K562 (cell line): ENCODE measurements at regions not wholly inside any gene's neighbourhood (a gene's known extent, or its start where the extent isn't known, plus 50 kb on each side); places are given as distances from the start of the nearest gene placed in this dataset.

Experiments used
- ATAC-seq: fragments of 200-7000 bp; cut with Tn5 transposase; 3 replicates; pipeline ENCODE4 v1.9.1; 2020; ENCODE audit warnings: moderate library complexity
- BruUV-seq: library from RNA; stranded (reverse); fragments of 400-500 nt; replicated peaks from 2 replicates; lab custom pipeline; 2021; lab: Mats Ljungman, UMichigan
- CTCF ChIA-PET: fragments of 300-600 bp; formaldehyde crosslinking; extraction: SDS; loops from one replicate; lab custom pipeline; 2021; ENCODE audit warnings: low intra/inter-chr PET ratio; lab: Yijun Ruan, JAX
- POLR2A ChIA-PET: fragments of 300-600, 350-650 bp; sonication (Branson Sonifier 250); formaldehyde crosslinking; extraction: SDS; loops from one replicate; lab custom pipeline; 2021; ENCODE audit warnings: antibody characterized with exemption, inconsistent platforms; lab: Yijun Ruan, JAX
- DNase-seq, 4 experiments: peaks; one replicate each; pipeline versions ENCODE4 v3.0.0 to v3.0.0-alpha.2; 2011 to 2018; ENCODE audit warnings: low spot score in 3 of 4, mixed read lengths in 3 of 4; ENCODE audit errors: extremely low read depth in 1 of 4
- FAIRE-seq: peaks from 2 replicates; lab custom pipeline; 2011; peaks lifted over from hg19 to GRCh38; lab: Jason Lieb, UNC
- H2AFZ ChIP-seq: 2 replicates; pipeline ENCODE4 v1.6.0; 2011; ENCODE audit warnings: low read depth, low read length, control low read depth, inconsistent platforms
- H3K27ac ChIP-seq: fragments of 200-600 bp; 3 replicates; pipeline ENCODE4 v1.8.0; 2011; ENCODE audit warnings: low read depth, mild to moderate bottlenecking, control low read depth, inconsistent platforms, low read length, moderate library complexity, mixed read lengths; ENCODE audit errors: extremely low read depth
- H3K27me3 ChIP-seq, 2 experiments: fragments of 300-600 bp in 1 of 2; 2 replicates in 1 of 2; 3 replicates in 1 of 2; pipeline versions ENCODE4 v1.6.0 to v1.8.0; 2011; ENCODE audit warnings: inconsistent platforms in 2 of 2, low read length in 2 of 2, mild to moderate bottlenecking in 1 of 2, mixed read lengths in 1 of 2, moderate library complexity in 1 of 2; ENCODE audit not compliant: control insufficient read depth in 2 of 2, insufficient read depth in 2 of 2
- H3K36me3 ChIP-seq: fragments of 300-600 bp; 3 replicates; pipeline ENCODE4 v1.8.0; 2011; ENCODE audit warnings: mild to moderate bottlenecking, low read length, inconsistent platforms; ENCODE audit not compliant: control insufficient read depth, insufficient read depth
- H3K4me1 ChIP-seq, 2 experiments: fragments of 200-600 bp in 1 of 2; replicated peaks in 1 of 2; 2 replicates in 1 of 2; 3 replicates in 1 of 2; pipeline versions ENCODE4 v1.5.1 to v1.8.0; 2011; ENCODE audit warnings: inconsistent platforms in 2 of 2, low read length in 2 of 2, mild to moderate bottlenecking in 1 of 2, mixed read lengths in 1 of 2, moderate library complexity in 1 of 2; ENCODE audit not compliant: control insufficient read depth in 2 of 2, insufficient read depth in 2 of 2
- H3K4me2 ChIP-seq: 2 replicates; pipeline ENCODE4 v1.6.1; 2011; ENCODE audit warnings: low read length, control low read depth, inconsistent platforms, mixed read lengths; ENCODE audit not compliant: insufficient read depth
- H3K4me3 ChIP-seq: fragments of 200-600 bp; sonication (generic), shearing (Covaris generic); 2 replicates; pipeline ENCODE4 v1.5.1; 2016; ENCODE audit warnings: control low read depth, inconsistent platforms
- H3K79me2 ChIP-seq: fragments of 200-600 bp; 3 replicates; pipeline ENCODE4 v1.8.0; 2011; ENCODE audit warnings: low read length, inconsistent platforms; ENCODE audit not compliant: control insufficient read depth, insufficient read depth
- H3K9ac ChIP-seq, 2 experiments: 2 replicates each; pipeline versions ENCODE4 v1.6.0 to v1.6.1; 2011; ENCODE audit warnings: low read depth in 2 of 2, low read length in 2 of 2, control low read depth in 1 of 2, inconsistent platforms in 1 of 2, mild to moderate bottlenecking in 1 of 2, mixed read lengths in 1 of 2; ENCODE audit not compliant: insufficient read depth in 1 of 2
- H3K9me1 ChIP-seq: one replicate; pipeline ENCODE4 v1.6.0; 2011; ENCODE audit warnings: inconsistent platforms, mild to moderate bottlenecking, low read length, moderate library complexity; ENCODE audit not compliant: control insufficient read depth, insufficient read depth
- H3K9me3 ChIP-seq: replicated peaks from 2 replicates; pipeline ENCODE4 v1.5.1; 2011; ENCODE audit warnings: low read depth, low read length, inconsistent platforms; ENCODE audit not compliant: control insufficient read depth, insufficient read depth
- H4K20me1 ChIP-seq: replicated peaks from 2 replicates; pipeline ENCODE4 v1.6.1; 2011; ENCODE audit warnings: low read length, inconsistent platforms, mixed read lengths; ENCODE audit not compliant: control insufficient read depth, insufficient read depth
- ADNP ChIP-seq: fragments of 200-800 bp; sonication (Bioruptor generic); IDR thresholded peaks from 2 replicates; pipeline ENCODE4 v1.6.1; 2016; ENCODE audit warnings: missing genetic modification characterization, missing compliant biosample characterization
- CTBP1 ChIP-seq: fragments of 450-650 bp; IDR thresholded peaks from 2 replicates; pipeline ENCODE4 v1.6.1; 2016; ENCODE audit warnings: borderline replicate concordance
- E2F1 ChIP-seq: sonication (generic); formaldehyde crosslinking; IDR thresholded peaks from 2 replicates; pipeline ENCODE4 v1.8.1; 2023; ENCODE audit warnings: mild to moderate bottlenecking, missing genetic modification reagents, moderate library complexity
- EZH2 ChIP-seq: IDR thresholded peaks from 2 replicates; pipeline ENCODE4 v1.6.1; 2012; ENCODE audit warnings: low read depth, mild to moderate bottlenecking, inconsistent platforms, low read length, borderline replicate concordance
- HNRNPLL ChIP-seq: fragments of 200-400 bp; formaldehyde crosslinking; IDR thresholded peaks from 2 replicates; pipeline ENCODE4 v1.6.1; 2017; ENCODE audit warnings: low read length, low read depth, mild to moderate bottlenecking; ENCODE audit not compliant: poor library complexity, severe bottlenecking
- PCBP1 ChIP-seq: fragments of 200-400 bp; formaldehyde crosslinking; IDR thresholded peaks from 2 replicates; pipeline ENCODE4 v1.6.1; 2018; ENCODE audit warnings: mild to moderate bottlenecking, low read depth, low read length; ENCODE audit not compliant: poor library complexity, severe bottlenecking
- RBM17 ChIP-seq: fragments of 200-400 bp; formaldehyde crosslinking; IDR thresholded peaks from 2 replicates; pipeline ENCODE4 v1.6.1; 2017; ENCODE audit warnings: low read depth, mild to moderate bottlenecking, low read length, borderline replicate concordance
- SREBF1 ChIP-seq: fragments of 150-350 bp; IDR thresholded peaks from 2 replicates; pipeline ENCODE4 v1.6.1; 2014; ENCODE audit warnings: antibody characterized with exemption, low read depth, low read length, borderline replicate concordance
- SRSF9 ChIP-seq: fragments of 200-400 bp; formaldehyde crosslinking; IDR thresholded peaks from 2 replicates; pipeline ENCODE4 v1.6.1; 2017; ENCODE audit warnings: low read depth, low read length, borderline replicate concordance
- SUPT5H ChIP-seq: fragments of 450-650 bp; IDR thresholded peaks from 2 replicates; pipeline ENCODE4 v1.6.1; 2016
- ZFX ChIP-seq: sonication (generic); formaldehyde crosslinking; IDR thresholded peaks from 2 replicates; pipeline ENCODE4 v1.8.0; 2022; ENCODE audit warnings: mild to moderate bottlenecking, missing genetic modification reagents, moderate library complexity
- ZNF143 ChIP-seq: sonication (generic); formaldehyde crosslinking; IDR thresholded peaks from 2 replicates; pipeline ENCODE4 v1.9.0; 2022; ENCODE audit warnings: mild to moderate bottlenecking, missing genetic modification reagents
- ZNF347 ChIP-seq: fragments of 450-650 bp; formaldehyde crosslinking; IDR thresholded peaks from 2 replicates; pipeline ENCODE4 v1.4.0; 2020; ENCODE audit warnings: low read depth, mild to moderate bottlenecking, moderate library complexity
- ZNF584 ChIP-seq: fragments of 200-800 bp; sonication (Bioruptor generic); IDR thresholded peaks from 2 replicates; pipeline ENCODE4 v1.6.1; 2016; ENCODE audit warnings: low read depth, mild to moderate bottlenecking, missing genetic modification characterization, missing compliant biosample characterization
- WGBS: fragments of 100-300 bp; shearing (Covaris generic); methylation state at CpG from one replicate; pipeline ENCODE4 v1.1.6; 2016; ENCODE audit warnings: low coverage, mixed read lengths; ENCODE audit not compliant: insufficient coverage; ENCODE audit errors: missing lambda C conversion rate; 5-methylcytosine and 5-hydroxymethylcytosine counted together
- in situ Hi-C: fragments of 300-500 bp; cut with MboI; formaldehyde crosslinking; loops from 4 replicates; pipeline ENCODE4 v1.15.0; 2018; ENCODE audit warnings: inconsistent platforms, mixed read lengths
- intact Hi-C: fragments of 100-400 bp; cut with micrococcal nuclease; formaldehyde crosslinking; loops from 2 replicates; pipeline ENCODE4 v1.14.2; 2022
- TF ChIP-seq, protein P1 (sequence below): fragments of 450-650 bp; formaldehyde crosslinking; IDR thresholded peaks from 2 replicates; pipeline ENCODE4 v1.4.0; 2020; ENCODE audit warnings: mild to moderate bottlenecking, moderate library complexity

GRCh38 chr2:142803158-142803557 lies 74.3 kb upstream of the KYNU start:
- CTCF ChIA-PET: no interaction called here
- TF ChIP-seq ZFX (no peak), EZH2 (no peak)
- FAIRE-seq (no peak), ATAC-seq (no peak), DNase-seq (no peak)
- H3K27me3 ChIP-seq: no peaks in the 10 kb centered on the region
- no peak overlapping the region for H3K4me2 ChIP-seq
- H2AFZ ChIP-seq: no peak overlapping the region
- no peaks in the 10 kb centered on the region for H3K36me3 ChIP-seq
- H3K4me3 ChIP-seq: no peak overlapping the region
- in situ Hi-C loops (no loop called here), intact Hi-C loops (no loop called here)
- H3K9ac ChIP-seq: no peak overlapping the region
- no peaks in the 10 kb centered on the region for H3K9me3 ChIP-seq
- POLR2A ChIA-PET: no interaction called here
- no peaks in the 10 kb centered on the region for H4K20me1 ChIP-seq
- H3K79me2 ChIP-seq: no peaks in the 10 kb centered on the region
- BruUV-seq: no TSS peak
- H3K27ac ChIP-seq: no peak overlapping the region
- no peaks in the 10 kb centered on the region for H3K4me1 ChIP-seq
- H3K9me1 ChIP-seq: no peaks in the 10 kb centered on the region

GRCh38 chr2:142796588-142796987 lies 80.9 kb upstream of the KYNU start:
- BruUV-seq: no TSS peak
- no peak for FAIRE-seq
- TF ChIP-seq ZNF584 (CRISPR knock-in tag) (no peak), PCBP1 (no peak), SRSF9 (no peak), ZNF143 (no peak), SUPT5H (no peak), SREBF1 (no peak), HNRNPLL (no peak), RBM17 (no peak), CTBP1 (no peak), ADNP (no peak), ZNF347 (no peak), E2F1 (CRISPR knock-in tag) (no peak)
- TF ChIP-seq, protein P1, sequence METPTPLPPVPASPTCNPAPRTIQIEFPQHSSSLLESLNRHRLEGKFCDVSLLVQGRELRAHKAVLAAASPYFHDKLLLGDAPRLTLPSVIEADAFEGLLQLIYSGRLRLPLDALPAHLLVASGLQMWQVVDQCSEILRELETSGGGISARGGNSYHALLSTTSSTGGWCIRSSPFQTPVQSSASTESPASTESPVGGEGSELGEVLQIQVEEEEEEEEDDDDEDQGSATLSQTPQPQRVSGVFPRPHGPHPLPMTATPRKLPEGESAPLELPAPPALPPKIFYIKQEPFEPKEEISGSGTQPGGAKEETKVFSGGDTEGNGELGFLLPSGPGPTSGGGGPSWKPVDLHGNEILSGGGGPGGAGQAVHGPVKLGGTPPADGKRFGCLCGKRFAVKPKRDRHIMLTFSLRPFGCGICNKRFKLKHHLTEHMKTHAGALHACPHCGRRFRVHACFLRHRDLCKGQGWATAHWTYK (CRISPR knock-in tag): no peak

More at GRCh38 chr2:142796588-142796987, 80.9 kb upstream of the KYNU start:
- no peaks in the 10 kb centered on the region for H3K36me3 ChIP-seq
- intact Hi-C loops (no loop called here), in situ Hi-C loops (no loop called here)
- CTCF ChIA-PET: no interaction called here
- H3K9ac ChIP-seq: no peak overlapping the region
- no peaks in the 10 kb centered on the region for H3K4me1 ChIP-seq
- DNase-seq (no peak), ATAC-seq (no peak)
- H2AFZ ChIP-seq: no peak overlapping the region
- no peak overlapping the region for H3K27ac ChIP-seq
- WGBS: 0% methylated on average over 1 of the region's 1 CpG
- no peaks in the 10 kb centered on the region for H3K79me2 ChIP-seq
- no peaks in the 10 kb centered on the region for H3K27me3 ChIP-seq
- POLR2A ChIA-PET: no interaction called here
- H3K4me3 ChIP-seq: no peak overlapping the region
- no peaks in the 10 kb centered on the region for H3K9me3 ChIP-seq
- H4K20me1 ChIP-seq: no peaks in the 10 kb centered on the region
- no peak overlapping the region for H3K4me2 ChIP-seq
- H3K9me1 ChIP-seq: no peaks in the 10 kb centered on the region
